IPS DF 6.9 (cell line): ENCODE measurements at regions not wholly inside any gene's neighbourhood (a gene's known extent, or its start where the extent isn't known, plus 50 kb on each side); places are given as distances from the start of the nearest gene placed in this dataset.
"Not testable (repeated sequence)": the region's sequence is repeated elsewhere in the genome, so short reads cannot be mapped to it uniquely, and the experiment has no call there.

ENCODE experiments used
- DNase-seq: peaks from one replicate; pipeline ENCODE4 v3.0.0-alpha.2; 2013; ENCODE audit warnings: low read depth, low spot score
- H3K27ac ChIP-seq: one replicate; pipeline ENCODE4 v1.5.1; 2013; ENCODE audit warnings: low read length, control low read depth
- H3K27me3 ChIP-seq: 2 replicates; pipeline ENCODE4 v1.6.1; 2013; ENCODE audit warnings: mild to moderate bottlenecking, low read length; ENCODE audit not compliant: control insufficient read depth, insufficient read depth
- H3K36me3 ChIP-seq: 2 replicates; pipeline ENCODE4 v1.6.1; 2013; ENCODE audit warnings: low read length; ENCODE audit not compliant: control insufficient read depth, insufficient read depth
- H3K4me1 ChIP-seq: 2 replicates; pipeline ENCODE4 v1.6.1; 2013; ENCODE audit warnings: low read length; ENCODE audit not compliant: control insufficient read depth, insufficient read depth
- H3K4me3 ChIP-seq: 2 replicates; pipeline ENCODE4 v1.5.1; 2013; ENCODE audit warnings: mild to moderate bottlenecking, low read length
- H3K9me3 ChIP-seq: 2 replicates; pipeline ENCODE4 v1.6.1; 2013; ENCODE audit warnings: low read length, inconsistent platforms; ENCODE audit not compliant: control insufficient read depth, insufficient read depth
- WGBS: extraction: QIAGEN DNeasy Blood & Tissue Kit; methylation state at CpG from one replicate; pipeline ENCODE4 v1.1.7; 2013; ENCODE audit warnings: mixed read lengths, missing lambda C conversion rate; ENCODE audit not compliant: insufficient read length, insufficient coverage; 5-methylcytosine and 5-hydroxymethylcytosine counted together

DNA sequence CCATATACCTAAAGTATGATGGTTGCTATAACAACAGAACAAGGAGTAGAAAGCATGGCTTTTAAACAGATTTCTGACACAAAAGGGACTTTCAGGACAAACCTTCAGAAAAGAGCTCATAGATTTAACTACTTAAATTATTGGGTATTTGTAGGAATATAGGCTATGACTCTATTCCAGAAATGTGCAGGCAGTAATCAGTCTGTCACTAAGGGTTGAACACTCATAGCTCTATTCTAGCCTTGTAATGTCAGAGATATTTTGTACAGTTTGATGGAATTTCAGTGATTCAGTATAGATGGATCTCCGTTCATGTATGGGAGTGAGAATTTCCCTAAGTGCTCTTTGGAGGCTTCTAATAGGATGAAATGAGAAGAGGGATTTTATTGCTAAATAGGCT, 82.8 kb downstream of the EXTL2 start:
- no peak for DNase-seq
- H3K4me3 ChIP-seq: no peak overlapping the region
- no peaks in the 10 kb centered on the region for H3K9me3 ChIP-seq
- no peak overlapping the region for H3K27ac ChIP-seq
- no peaks in the 10 kb centered on the region for H3K36me3 ChIP-seq
- H3K27me3 ChIP-seq: no peaks in the 10 kb centered on the region
- WGBS: no CpG with 5 or more reads among the region's 1 CpG
- H3K4me1 ChIP-seq: no peaks in the 10 kb centered on the region

DNA sequence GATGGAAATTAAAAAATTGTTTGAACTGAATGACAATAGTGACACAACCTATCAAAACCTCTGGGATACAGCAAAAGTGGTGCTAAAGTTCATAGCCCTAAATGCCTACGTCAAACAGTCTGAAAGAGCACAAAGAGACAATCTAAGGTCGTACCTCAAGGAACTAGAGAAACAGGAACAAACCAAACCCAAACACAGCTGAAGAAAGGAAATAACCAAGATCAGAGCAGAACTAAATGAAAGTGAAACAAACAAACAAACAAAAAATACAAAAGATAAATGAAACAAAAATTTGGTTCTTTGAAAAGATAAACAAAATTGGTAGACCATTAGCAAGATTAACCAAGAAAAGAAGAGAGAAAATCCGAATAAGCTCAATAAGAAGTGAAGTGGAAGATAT, 79.7 kb downstream of the EXTL2 start:
- not testable (repeated sequence) for H3K27me3 ChIP-seq, H3K9me3 ChIP-seq, H3K36me3 ChIP-seq, H3K4me1 ChIP-seq, DNase-seq, H3K4me3 ChIP-seq, H3K27ac ChIP-seq
- no CpG with 5 or more reads among the region's 3 CpGs for WGBS

DNA sequence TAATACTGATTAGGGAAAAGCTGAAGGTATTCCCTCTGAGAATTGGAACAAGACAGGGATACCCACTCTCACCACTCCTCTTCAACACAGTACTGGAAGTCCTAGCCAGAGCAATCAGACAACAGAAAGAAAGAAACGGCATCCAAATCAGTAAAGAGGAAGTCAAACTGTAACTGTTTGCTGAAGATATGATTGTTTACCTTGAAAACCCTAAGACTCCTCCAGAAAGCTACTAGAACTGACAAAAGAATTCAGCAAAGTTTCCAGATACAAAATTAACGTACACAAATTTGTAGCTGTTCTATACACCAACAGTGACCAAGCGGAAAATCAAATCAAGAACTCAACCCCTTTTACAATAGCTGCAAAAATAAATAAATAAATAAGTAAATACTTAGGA, 78.6 kb downstream of the EXTL2 start:
- H3K4me1 ChIP-seq: no peaks in the 10 kb centered on the region
- no peak overlapping the region for H3K4me3 ChIP-seq
- no peak overlapping the region for H3K27ac ChIP-seq
- no CpG with 5 or more reads among the region's 3 CpGs for WGBS
- no peaks in the 10 kb centered on the region for H3K27me3 ChIP-seq
- DNase-seq: no peak
- no peaks in the 10 kb centered on the region for H3K36me3 ChIP-seq
- no peaks in the 10 kb centered on the region for H3K9me3 ChIP-seq

DNA sequence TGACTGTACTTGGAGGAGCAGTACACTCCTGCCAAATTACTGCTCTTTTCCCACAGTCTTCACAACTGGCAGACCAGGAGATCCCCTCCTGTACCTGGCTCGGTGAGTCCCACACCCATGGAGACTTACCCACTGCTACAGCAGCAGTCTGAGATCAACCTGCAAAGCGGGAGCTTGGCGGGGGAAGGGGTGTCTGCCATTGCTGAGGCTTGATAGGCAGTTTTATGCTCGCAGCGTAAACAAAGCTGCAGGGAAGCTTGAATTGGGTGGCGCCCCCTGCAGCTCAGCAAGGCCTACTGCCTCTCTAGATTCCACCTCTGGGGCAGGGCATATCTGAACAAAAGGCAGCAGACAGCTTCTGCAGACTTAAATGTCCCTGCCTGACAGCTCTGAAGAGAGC, 74.4 kb downstream of the EXTL2 start:
- not testable (repeated sequence) for H3K9me3 ChIP-seq, H3K27ac ChIP-seq, H3K4me1 ChIP-seq, H3K27me3 ChIP-seq, H3K36me3 ChIP-seq, H3K4me3 ChIP-seq
- no CpG with 5 or more reads among the region's 6 CpGs for WGBS
- peak; percentile 66 for DNase-seq

DNA sequence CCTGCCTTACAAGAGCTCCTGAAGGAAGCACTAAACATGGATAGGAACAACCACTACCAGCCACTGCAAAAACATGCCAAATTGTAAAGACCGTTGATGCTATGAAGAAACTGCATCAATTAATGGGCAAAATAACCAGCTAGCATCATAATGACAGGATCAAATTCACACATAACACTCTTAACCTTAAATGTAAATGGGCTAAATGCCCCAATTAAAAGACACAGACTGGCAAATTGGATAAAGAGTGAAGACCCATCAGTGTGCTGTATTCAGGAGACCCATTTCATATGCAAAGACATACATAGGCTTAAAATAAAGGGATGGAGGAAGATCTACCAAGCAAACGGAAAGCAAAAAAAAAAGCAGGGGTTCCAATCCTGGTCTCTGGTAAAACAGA, 72.7 kb downstream of the EXTL2 start:
- not testable (repeated sequence) for H3K4me3 ChIP-seq, H3K4me1 ChIP-seq, H3K36me3 ChIP-seq, DNase-seq, H3K9me3 ChIP-seq, H3K27me3 ChIP-seq, H3K27ac ChIP-seq
- no CpG with 5 or more reads among the region's 2 CpGs for WGBS
